GM18868 (cell line): ENCODE measurements at regions not wholly inside any gene's neighbourhood (a gene's known extent, or its start where the extent isn't known, plus 50 kb on each side); places are given as distances from the start of the nearest gene placed in this dataset.

Experiments used
- ATAC-seq: cut with Tn5 transposase; IDR thresholded peaks from one replicate; pipeline ENCODE4 v1.9.1; 2021; ENCODE audit warnings: mild to moderate bottlenecking, moderate library complexity; ENCODE audit not compliant: unreplicated experiment

DNA sequence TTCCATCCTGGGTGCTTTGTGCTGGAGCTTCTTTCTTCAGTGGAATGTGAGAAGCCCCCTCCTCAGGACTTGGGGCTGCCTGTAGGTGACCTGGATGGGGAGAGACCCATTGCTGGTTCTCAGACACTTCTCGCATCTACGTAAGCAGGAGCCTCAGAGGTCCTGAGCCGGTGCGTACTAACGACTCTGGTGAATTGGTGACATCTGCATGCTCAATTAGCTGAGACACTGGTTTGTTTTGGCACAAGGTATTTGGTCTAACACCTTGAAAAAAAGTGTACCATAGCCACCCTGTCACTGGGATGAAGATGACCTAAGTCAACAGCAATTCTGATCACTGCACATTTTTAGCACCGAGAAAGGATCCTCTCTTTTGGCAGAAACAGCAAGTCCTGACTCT lies 57.7 kb downstream of the LRRC30 start:
- no peak for ATAC-seq

DNA sequence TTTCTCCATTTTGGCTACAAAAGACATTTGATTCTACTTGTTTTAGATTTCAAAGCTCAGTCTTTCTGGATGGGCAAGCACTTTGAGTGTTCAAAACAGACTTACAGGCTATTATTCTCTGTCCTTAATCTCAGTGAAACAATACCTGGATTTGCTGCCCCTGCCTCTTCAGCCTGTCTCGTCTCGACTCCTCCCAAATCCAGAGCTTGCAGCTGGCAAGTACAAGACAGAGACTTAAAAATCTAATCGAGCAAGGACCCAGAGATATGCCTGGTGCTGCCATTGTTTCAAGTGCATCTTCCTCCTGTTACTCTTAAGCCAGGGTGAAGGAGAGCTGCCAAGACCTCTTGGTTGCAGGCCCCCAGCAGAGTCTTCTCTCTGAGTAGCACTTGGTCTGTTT lies 59.2 kb downstream of the LRRC30 start:
- no peak for ATAC-seq

DNA sequence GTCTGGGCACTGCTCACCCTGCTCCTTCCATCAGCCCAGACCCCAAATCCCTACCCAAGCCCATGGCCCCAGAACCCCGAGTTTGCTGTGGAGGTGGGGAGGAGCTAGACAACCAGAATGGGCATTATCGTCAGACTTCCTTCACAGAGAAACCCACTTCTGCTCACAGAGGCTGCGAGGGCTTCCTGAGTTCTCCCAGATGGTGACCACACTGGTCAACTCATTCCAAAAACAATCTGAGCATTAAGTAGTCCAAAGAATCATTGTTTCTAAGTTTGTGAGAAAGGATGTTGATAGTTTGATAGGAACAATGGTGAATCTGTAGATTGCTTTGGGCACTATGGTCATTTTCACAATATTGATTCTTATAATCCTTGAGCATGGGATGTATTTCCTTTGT lies 60.2 kb downstream of the LRRC30 start:
- no peak for ATAC-seq

DNA sequence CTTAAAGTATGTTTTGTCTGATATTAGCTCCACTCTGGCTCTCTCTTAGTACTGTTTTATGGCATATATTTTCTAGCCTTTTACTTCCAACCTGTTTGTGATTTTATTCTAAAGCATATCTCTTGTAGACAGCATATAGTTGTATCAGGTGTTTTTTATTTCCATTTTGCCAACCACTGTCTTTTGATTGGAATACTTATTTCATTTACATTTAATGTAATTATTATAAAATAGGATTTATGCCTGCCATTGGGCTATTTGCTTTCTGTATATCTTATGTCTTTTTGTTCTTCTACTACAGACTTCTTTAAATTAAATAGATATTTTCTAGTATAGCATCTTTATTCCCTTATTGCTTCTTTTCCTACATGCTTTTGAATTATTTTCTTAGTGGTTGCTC lies 67.3 kb downstream of the LRRC30 start:
- no peak for ATAC-seq

DNA sequence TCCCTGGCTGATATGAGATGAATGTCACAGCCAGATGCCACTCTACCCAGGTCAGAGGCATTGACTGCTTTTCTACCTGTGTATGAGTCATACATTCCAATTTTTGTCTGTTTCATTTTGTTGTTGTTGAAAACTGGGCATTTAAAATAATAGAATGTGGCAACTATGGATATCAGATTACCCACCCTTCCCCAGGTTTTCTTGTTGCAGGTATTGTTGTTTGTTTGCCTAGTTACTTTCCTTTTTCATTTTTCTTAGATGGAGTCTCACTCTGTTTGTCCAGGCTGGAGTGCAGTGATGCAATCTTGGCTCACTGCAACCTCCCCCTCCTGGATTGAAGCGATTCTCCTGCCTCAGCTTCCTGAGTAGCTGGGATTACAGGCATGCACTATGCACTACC lies 70.2 kb downstream of the LRRC30 start:
- ATAC-seq: no peak

DNA sequence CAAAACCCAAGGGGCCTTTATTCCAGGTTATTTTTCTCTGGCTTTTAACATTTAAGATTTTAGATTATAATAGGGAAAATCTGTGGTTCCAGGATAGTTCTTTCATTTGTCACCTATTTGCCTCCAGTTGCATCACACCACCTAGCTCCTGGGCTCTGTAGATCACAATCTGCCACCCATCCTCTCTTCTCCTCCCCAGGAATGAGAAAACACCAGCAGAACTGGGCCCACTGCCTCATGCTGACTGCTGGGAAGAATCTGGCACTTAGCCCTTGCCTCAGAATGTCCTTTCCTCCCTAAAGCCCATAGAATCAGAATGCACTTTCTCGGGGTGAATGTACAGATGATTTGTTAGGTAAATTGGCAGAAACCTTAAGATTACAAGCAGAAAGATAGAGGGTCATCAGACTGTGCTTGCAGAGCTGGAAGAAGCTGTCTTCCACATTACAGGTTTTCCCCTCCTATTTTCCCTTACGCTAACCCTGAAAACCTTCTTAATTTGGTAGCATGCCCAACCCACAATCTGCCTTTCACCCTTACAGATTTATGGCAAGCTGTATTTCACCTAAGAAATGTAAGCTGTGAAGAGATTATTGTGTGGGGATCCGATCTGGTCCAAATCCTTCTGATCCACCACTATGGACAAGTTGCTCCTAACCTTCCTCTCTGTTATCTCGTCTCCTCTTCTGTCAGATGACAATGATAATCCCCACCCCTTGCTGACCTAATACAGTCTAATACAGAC lies 72.6 kb downstream of the LRRC30 start:
- ATAC-seq: no peak

DNA sequence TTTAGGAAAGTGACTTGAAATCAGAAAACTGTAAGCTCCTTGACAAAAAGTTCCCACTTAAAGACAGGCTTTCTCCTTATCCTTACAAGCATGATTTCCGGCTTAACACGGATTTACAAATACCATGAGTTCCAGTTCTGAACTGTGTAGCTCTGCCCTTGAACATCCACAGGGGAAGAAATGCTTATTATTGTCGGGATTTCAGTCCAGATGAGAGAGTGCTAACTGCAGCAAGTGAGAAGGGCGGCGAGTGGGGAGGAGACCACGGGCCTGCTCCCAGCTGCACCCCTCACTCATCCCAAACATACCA lies 73.1 kb downstream of the LRRC30 start:
- ATAC-seq: no peak

DNA sequence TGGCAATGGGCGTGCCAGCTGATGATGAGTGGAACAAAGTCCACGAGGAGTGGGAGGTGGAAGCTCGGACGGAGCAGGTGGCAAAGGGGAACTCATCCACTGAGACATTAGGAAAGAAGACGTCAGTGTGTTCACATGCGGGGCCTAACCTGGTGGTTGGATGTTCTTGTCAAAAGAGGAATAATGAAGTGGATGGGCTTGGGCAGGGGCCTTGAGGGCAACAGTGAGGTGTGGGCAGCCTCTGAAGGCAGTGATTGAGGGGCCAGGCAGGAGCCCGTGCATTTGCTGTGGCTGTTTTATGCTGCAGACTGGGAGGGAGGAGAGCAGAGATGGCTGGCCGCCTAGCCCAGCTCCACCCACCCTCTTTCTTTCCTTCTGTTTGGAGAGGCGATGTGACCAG lies 74.5 kb downstream of the LRRC30 start:
- no peak for ATAC-seq

DNA sequence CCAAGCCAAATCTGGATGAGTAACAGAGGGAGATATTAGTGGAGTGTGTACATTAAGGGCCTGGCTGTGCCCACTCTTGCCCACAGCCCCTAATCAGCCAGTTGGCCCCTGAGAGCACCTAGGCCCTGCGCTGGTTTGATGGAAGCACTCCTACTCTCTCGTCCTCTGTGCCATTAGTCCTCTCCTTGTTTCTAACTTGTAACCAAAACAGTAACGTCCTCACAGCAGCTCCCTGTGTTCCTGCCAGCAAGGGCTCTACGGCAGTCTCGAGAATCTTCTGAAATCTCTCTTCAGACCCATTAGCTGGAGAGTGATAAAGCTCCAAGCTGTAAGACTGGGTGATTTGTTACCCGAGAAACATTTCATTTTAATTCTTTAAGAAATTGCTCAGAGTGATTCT lies 76.1 kb downstream of the LRRC30 start:
- ATAC-seq: no peak

DNA sequence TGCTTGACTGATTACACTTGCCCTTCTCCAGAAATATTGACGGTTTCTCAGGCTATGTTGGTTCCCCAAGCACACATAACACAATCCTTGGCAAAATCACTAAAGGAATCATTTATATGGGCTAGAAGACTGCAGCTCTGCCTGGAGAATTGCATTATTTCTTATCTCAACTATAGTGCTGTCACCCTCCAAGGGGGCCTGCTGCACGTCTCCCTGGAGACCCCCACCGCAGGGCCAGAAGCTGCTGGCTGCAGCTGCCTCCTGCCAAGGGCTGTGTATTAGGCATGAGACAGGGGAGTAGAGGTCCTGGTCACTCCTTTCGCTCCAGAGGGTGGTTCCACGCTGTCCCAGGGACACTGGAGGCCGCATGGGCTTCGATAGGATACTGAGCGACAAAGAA lies 76.6 kb downstream of the LRRC30 start:
- ATAC-seq: no peak

DNA sequence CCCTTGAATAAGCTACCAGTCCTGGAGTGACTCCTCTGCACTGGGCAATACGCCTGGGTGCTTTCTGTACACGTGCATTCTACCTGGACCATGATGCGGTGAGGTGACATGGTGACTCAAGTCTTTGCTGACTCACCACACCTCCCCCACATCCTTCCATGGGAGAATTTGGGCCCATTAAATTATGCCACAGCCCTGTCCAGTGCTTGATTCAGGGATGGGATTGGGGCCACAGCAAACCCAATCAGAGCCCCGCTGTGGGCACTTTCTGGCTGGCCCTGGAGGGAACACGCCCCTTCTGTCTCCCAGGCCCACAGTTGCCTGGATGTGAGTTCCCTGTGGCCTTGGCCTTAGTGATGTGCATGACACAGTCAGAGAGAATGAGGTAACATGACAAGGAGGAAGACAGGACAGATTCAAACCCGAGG lies 86.9 kb downstream of the LRRC30 start:
- ATAC-seq: no peak

DNA sequence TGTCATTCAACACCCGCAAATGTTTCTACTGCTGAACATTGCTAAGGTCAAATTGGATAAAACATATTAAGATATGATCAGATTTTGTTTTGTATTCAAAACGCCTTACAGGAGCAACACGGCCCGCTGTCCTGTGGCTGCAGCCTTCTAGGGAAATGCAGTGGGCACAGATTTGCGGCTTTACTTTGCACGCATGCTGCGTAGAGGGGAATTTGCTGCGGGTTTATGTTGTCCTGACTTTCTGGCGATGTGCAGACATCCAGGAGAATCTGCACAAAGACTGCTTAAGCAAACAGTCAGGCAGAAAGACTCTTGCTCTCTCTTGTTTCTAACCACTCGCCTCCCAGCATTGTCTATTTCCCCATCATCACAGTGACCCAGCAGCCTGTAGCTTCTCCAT lies 88.3 kb downstream of the LRRC30 start:
- ATAC-seq: no peak

DNA sequence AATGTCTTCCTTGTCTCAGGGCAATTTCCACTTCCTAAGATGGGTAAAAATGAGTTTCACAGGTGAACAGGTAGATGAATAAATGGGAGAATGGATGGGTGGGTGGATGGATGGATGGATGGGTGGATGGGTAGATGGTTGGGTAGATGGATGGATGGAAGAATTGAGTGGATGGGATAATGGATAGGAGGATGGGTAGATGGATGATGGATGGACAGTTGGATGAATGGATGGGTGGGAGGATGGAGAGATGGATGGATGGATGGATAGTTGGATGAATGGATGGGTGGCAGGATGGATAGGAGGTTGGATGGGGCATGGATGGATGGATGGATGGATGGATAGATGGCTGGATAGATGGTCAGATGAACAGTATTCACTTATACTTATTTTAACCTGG lies 90.9 kb downstream of the LRRC30 start:
- no peak for ATAC-seq

DNA sequence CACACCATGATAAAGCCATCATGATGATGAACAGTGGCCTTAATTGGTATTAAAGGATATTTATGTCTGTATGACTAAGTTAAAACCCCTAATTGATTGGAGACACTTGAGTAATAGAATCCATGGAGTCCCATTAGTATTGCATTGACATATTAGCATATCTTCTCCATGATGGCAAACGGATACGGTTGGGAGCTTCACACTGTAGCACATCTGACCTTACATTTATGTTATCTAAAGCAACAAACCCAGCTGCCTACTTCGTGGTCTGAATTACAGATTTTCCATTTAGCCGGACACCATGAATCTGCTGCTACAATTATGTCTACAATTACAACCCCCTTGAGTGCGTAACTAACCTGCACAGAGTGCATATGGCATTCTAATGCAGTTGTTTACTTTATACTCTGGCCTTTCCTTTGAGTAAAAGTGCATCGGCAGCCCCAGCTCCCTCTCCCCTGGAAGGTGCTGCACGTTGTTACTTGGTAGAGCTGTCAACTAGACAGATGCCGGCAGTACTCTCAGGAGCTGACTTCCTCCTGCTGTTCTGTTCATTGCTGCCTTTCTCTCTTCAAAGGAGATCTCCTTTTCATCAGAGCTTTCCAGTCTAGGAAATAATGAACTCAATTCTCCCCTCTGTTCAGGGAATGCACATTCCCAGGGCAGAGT lies 92.1 kb downstream of the LRRC30 start:
- ATAC-seq: no peak

DNA sequence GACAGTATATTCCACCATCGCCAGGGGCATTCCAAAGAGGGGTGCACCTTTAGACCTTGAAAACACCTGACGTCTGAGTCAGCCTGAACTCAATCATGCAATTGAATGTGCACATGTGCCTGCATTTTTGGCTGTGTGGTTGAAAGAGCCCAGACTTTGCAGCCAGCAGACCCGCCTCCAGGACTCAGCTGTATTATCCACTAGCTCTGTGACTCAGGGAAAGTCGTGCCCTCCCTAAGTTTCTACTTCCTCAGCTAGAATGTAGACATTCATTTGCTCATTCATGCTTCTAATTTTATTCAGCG lies 94.2 kb downstream of the LRRC30 start:
- ATAC-seq: no peak

DNA sequence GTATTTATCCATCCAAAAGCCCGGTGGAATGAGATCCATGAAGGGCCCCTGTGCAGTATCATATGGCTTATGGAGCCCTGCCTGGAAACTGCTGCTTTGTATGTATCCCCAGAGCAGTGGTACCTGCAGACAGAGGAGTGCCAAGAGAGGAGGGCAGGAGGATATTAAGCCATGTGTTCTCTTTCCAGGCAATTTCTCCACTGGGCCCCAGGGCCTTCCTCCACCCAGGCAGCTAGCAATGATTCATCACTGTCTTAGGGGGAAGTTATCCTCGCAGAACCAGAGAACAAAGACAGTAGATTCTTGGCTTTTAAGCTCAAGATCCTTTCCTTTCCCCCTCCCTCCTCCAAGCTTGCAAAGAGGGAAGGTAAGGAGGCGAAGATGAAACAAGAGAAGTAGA lies 98.1 kb downstream of the LRRC30 start:
- no peak for ATAC-seq

DNA sequence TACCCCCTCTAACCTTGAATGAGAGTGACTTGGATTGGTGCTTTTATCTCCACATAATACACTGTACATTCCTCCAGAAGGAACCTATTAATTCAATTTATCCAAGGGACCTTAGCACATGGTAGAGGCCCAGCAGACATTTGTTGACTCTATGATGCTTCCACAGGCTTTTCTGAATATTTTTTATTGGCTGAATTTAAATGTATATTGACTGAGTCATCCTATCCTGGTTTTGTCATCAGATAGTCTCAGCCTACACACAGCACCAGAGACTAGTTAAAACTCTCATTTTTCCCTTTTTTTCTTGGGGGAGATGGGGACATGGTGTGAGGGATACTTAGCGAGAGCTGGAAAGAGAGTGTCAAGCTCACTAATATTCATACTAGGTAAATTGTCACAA lies 101.6 kb downstream of the LRRC30 start:
- no peak for ATAC-seq

DNA sequence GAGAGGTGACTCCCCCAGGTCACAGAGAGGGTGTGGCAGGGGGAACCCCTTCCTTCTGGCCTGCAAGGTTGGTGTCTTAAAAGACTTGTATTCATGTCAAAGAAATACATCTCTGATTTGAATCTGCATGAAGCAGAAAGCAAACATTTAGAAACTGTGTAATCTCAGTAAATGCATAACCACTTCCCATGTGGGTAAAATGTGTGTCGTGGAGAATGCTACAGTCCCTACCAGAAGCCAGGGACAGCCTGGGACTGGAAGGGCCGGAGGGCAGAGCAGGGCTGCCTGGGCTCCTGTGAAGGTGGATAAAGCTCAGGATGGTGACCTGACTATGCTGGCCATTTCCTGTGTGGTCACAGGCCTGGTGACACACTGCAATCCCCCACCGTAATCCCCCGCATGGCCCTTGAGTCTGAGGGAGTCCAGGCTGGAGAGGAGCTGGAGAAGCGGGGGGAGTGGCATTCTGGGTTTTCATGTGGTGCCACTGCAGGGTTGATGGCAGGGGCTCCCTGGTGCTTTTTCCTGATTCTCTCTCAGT lies 102.2 kb downstream of the LRRC30 start:
- no peak for ATAC-seq

DNA sequence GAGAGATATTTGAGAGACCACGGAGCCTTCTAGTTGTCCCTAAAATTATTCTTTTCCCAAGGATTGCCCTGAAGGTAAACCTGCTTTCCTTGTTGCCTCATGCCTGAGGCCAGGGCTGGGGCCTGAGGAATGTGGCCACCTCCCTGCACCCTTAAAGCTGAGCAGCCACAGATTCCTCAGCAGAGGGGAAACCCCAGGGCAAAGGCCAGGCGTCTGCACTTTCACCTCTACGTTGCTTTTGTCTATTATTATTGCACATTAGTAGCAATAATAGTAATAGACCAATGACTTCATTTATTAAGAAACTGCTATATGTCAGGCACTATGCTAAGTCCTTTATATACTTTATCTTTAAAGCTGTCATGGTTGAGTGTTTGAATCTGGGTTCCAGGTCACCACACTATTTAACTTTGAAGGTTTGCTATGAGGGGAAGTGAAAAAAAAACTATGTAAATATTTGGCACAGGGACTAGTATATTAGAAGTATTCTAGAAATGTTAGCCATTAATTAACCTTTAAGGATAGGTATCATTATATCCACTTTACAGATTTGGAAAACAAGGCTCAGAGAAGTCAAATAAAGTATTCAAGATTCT lies 104.2 kb downstream of the LRRC30 start:
- ATAC-seq: no peak

DNA sequence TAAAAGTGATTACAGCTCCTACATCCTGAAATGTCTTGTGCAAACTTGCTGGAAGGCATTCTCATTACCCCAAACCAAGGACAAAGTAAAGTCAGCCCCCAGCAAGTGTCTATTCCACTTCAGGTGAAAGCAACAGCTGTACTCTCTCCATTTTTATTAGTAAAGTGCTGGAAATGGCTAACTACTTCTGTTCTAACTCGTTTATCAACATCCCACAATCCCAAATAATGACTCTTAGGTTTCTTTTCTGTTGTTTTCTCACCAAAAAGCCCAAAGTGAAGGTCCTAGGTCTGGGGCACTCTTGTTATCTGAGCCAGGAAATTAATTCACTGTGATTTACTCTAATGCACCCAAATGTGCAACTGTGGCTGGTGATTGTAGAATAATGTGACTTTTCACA lies 105.7 kb downstream of the LRRC30 start:
- no peak for ATAC-seq

DNA sequence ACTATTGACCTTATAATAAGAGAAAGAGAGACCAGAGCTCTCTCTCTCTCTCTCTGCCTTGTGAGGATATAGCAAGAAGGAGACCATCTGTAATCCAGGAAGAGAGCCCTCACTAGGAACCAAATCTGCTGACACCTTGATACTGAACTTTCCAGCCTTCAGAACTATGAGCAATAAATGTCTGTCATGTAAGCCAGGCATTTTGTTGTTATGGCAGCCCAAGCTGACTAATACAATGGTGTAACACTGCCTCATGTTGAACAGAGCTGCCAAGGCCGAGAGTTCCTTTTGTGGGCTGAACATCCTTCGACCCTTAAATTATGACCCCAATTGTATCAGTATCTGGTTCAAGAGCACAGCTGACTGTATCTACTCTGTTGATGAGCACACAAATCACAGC lies 108.0 kb downstream of the LRRC30 start:
- ATAC-seq: no peak

DNA sequence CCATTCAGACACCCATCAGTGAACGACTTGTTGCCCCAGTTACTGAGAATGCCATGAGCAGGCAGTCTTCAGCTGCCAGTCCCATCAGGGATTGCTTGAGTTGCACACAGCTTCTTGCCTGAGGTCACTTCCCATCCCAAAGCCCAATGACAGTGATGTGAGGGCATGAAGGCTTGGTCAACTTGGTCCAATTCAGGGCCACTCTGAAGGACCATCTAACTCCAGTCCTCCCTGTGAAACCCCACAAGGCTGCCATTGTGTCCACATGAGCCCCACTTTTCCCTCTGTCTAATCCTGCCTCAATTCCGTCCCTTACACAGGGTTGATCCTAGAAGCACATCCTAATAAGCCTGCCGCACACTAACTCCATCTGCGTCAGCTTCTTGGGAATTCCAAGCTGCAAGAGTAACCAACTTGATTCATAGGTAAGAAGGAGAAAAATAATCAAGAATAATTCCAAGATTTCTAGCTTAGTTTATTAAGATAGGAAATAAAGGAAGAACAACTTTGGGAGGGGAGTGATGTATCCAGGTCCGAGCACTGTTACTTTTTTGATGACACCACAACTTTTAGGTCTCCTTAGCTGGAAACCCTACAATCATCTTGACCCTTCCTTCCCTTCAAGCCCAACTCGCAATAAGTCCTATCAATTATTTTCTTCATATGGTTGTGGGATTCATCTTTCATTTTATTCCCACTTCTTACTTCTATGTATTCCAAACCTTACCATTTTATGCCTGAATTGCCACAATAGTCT lies 110.9 kb downstream of the LRRC30 start:
- ATAC-seq: no peak
